Brain microvascular endothelial cell (primary cell): ENCODE measurements at regions not wholly inside any gene's neighbourhood (a gene's known extent, or its start where the extent isn't known, plus 50 kb on each side); places are given as distances from the start of the nearest gene placed in this dataset.

Experiments used
- DNase-seq: peaks from one replicate; pipeline ENCODE4 v3.0.0-alpha.2; 2020
- H3K27ac ChIP-seq: fragments of 250-450 bp; sonication (Bioruptor Pico); 2 replicates; pipeline ENCODE4 v1.5.1; 2020; ENCODE audit warnings: mild to moderate bottlenecking, moderate library complexity
- H3K27me3 ChIP-seq: fragments of 250-450 bp; sonication (Bioruptor Pico); replicated peaks from 2 replicates; pipeline ENCODE4 v1.5.1; 2020; ENCODE audit warnings: mild to moderate bottlenecking
- H3K36me3 ChIP-seq: fragments of 250-450 bp; sonication (Bioruptor Pico); replicated peaks from 2 replicates; pipeline ENCODE4 v1.5.1; 2020; ENCODE audit warnings: mild to moderate bottlenecking
- H3K4me3 ChIP-seq: 2 replicates; pipeline ENCODE4 v1.5.1; 2011; ENCODE audit warnings: low read depth, mild to moderate bottlenecking, control low read depth, low read length, moderate library complexity
- CTCF ChIP-seq: IDR thresholded peaks from 2 replicates; pipeline ENCODE4 v1.5.1; 2011; ENCODE audit warnings: low read depth, mild to moderate bottlenecking, moderate library complexity, low read length, control low read depth, inconsistent platforms; ENCODE audit errors: missing control alignments
- in situ Hi-C: cut with HindIII; loops from 2 replicates; pipeline ENCODE4 v1.10.0; 2017; ENCODE audit warnings: low sequenced_read_pairs, low pct_ligation_motif_present

GRCh38 chr4:18248611-18249010 is 227.1 kb upstream of the LCORL start:
- no peaks in the 10 kb centered on the region for H3K36me3 ChIP-seq
- no peak for TF ChIP-seq CTCF
- no peak for DNase-seq
- in situ Hi-C loops, result no loop called here
- H3K27me3 ChIP-seq, result no peaks in the 10 kb centered on the region
- H3K27ac ChIP-seq, result no peak overlapping the region
- no peak overlapping the region for H3K4me3 ChIP-seq

- in situ Hi-C loops, result no loop called here
- Histone ChIP-seq H3K4me3 (no peak overlapping the region), H3K27ac (no peak overlapping the region), H3K27me3 (no peaks in the 10 kb centered on the region), H3K36me3 (no peaks in the 10 kb centered on the region)
- no peak for DNase-seq
- TF ChIP-seq CTCF, result no peak
These were observed 225.6 kb upstream of the LCORL start for GRCh38 chr4:18247189-18247588.

- TF ChIP-seq CTCF, result no peak
- in situ Hi-C loops, result no loop called here
- H3K36me3 ChIP-seq, result no peaks in the 10 kb centered on the region
These were observed 221.6 kb upstream of the LCORL start for GRCh38 chr4:18242919-18243693.

GRCh38 chr4:18241727-18242126 is 220.2 kb upstream of the LCORL start:
- no peak for DNase-seq
- H3K36me3 ChIP-seq, result no peaks in the 10 kb centered on the region
- no peak for TF ChIP-seq CTCF
- in situ Hi-C loops, result no loop called here
- no peak overlapping the region for H3K4me3 ChIP-seq
- H3K27me3 ChIP-seq, result no peaks in the 10 kb centered on the region
- H3K27ac ChIP-seq, result no peak overlapping the region

More at GRCh38 chr4:18242919-18243693, 221.6 kb upstream of the LCORL start:
- Histone ChIP-seq H3K4me3 (no peak overlapping the region), H3K27ac (no peak overlapping the region), H3K27me3 (no peaks in the 10 kb centered on the region)
- no peak for DNase-seq

- TF ChIP-seq CTCF, result no peak
- no peaks in the 10 kb centered on the region for H3K36me3 ChIP-seq
- H3K4me3 ChIP-seq, result no peak overlapping the region
- no peak overlapping the region for H3K27ac ChIP-seq
- DNase-seq, result no peak
- in situ Hi-C loops, result no loop called here
- H3K27me3 ChIP-seq, result no peaks in the 10 kb centered on the region
These were observed 212.6 kb upstream of the LCORL start for GRCh38 chr4:18234108-18234507.

- H3K36me3 ChIP-seq, result no peaks in the 10 kb centered on the region
- no peak overlapping the region for H3K4me3 ChIP-seq
- H3K27ac ChIP-seq, result no peak overlapping the region
- no peak for DNase-seq
- no peak for TF ChIP-seq CTCF
- in situ Hi-C loops, result no loop called here
- H3K27me3 ChIP-seq, result no peaks in the 10 kb centered on the region
These were observed 210.2 kb upstream of the LCORL start for GRCh38 chr4:18231726-18232125.
